OCI-LY3 (cell line): ENCODE measurements at regions not wholly inside any gene's neighbourhood (a gene's known extent, or its start where the extent isn't known, plus 50 kb on each side); places are given as distances from the start of the nearest gene placed in this dataset.

Experiments
- H2AFZ ChIP-seq: fragments of 200-600, 300-600 bp; shearing (Covaris generic); 2 replicates; pipeline ENCODE4 v1.6.0; 2014; ENCODE audit warnings: antibody characterized with exemption, low read depth, low read length
- H3K27ac ChIP-seq: fragments of 200-600, 300-600 bp; sonication (generic); 2 replicates; pipeline ENCODE4 v1.5.1; 2014; ENCODE audit warnings: mild to moderate bottlenecking, low read length, moderate library complexity, mixed read lengths
- H3K27me3 ChIP-seq: fragments of 200-600, 300-600 bp; sonication (generic); 2 replicates; pipeline ENCODE4 v1.6.1; 2014; ENCODE audit warnings: low read depth, low read length, mixed read lengths
- H3K36me3 ChIP-seq: fragments of 200-600, 300-600 bp; sonication (generic); replicated peaks from 2 replicates; pipeline ENCODE3; 2014; ENCODE audit warnings: low read depth, low read length, mixed read lengths
- H3K4me1 ChIP-seq: fragments of 300-600, 200-600 bp; sonication (generic); 2 replicates; pipeline ENCODE4 v1.6.1; 2014; ENCODE audit warnings: low read length, mixed read lengths
- H3K4me2 ChIP-seq: fragments of 200-600, 300-600 bp; sonication (generic); 2 replicates; pipeline ENCODE4 v1.6.1; 2014; ENCODE audit warnings: low read length, mixed read lengths
- H3K4me3 ChIP-seq: fragments of 300-600, 200-600 bp; sonication (generic); 2 replicates; pipeline ENCODE4 v1.5.1; 2014; ENCODE audit warnings: antibody characterized with exemption, mild to moderate bottlenecking, low read length, moderate library complexity
- H3K79me2 ChIP-seq: fragments of 300-600, 200-600 bp; shearing (Covaris generic); 2 replicates; pipeline ENCODE4 v1.6.1; 2014; ENCODE audit warnings: mild to moderate bottlenecking, low read length, mixed read lengths
- H3K9ac ChIP-seq: fragments of 300-600, 200-600 bp; shearing (Covaris generic); 2 replicates; pipeline ENCODE4 v1.6.0; 2014; ENCODE audit warnings: mild to moderate bottlenecking, low read length, moderate library complexity
- H3K9me3 ChIP-seq: fragments of 200-600, 300-600 bp; shearing (Covaris generic); 2 replicates; pipeline ENCODE4 v1.6.1; 2014; ENCODE audit warnings: low read length, mixed read lengths; ENCODE audit not compliant: insufficient read depth
- H4K20me1 ChIP-seq: fragments of 200-600, 300-600 bp; sonication (generic); 2 replicates; pipeline ENCODE4 v1.6.1; 2016; ENCODE audit warnings: low read length, mixed read lengths; ENCODE audit not compliant: insufficient read depth
- EZH2phosphoT487 ChIP-seq: fragments of 200-600 bp; shearing (Covaris generic); IDR thresholded peaks from 2 replicates; pipeline ENCODE4 v1.6.1; 2018; ENCODE audit warnings: antibody characterized with exemption, mixed run types, low read depth
- TF ChIP-seq, protein P1 (sequence below): fragments of 200-600, 300-600 bp; sonication (generic); IDR thresholded peaks from 2 replicates; pipeline ENCODE4 v1.5.1; 2014; ENCODE audit warnings: antibody characterized with exemption, low read length, low read depth

DNA sequence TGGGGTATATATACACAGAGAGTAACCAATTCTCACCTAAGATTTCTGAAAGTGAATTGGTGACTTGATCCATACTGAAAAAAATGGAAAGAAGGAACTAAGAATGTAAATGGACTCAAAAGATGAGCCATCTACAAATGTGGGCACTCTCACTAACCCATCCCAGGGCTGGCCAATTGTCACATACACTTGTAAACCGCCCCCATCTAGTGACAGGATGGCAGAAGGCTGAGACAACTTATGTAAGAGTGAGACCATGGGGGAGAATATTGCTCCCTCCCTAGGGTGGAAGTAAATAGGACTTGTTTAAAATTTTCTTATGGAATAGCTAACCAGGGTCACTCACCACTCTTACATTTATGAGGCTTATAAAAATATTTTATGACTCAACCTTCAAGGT, 377.1 kb upstream of the ISX start:
- no peaks in the 10 kb centered on the region for H3K36me3 ChIP-seq
- no peak overlapping the region for H3K27ac ChIP-seq
- no peaks in the 10 kb centered on the region for H3K4me1 ChIP-seq
- H3K4me3 ChIP-seq, result no peak overlapping the region
- no peaks in the 10 kb centered on the region for H3K79me2 ChIP-seq
- H3K9me3 ChIP-seq, result no peaks in the 10 kb centered on the region
- peaks cover 7% of the 10 kb centered on the region; the same call in 1 of the 2 replicates for H3K27me3 ChIP-seq
- no peaks in the 10 kb centered on the region for H4K20me1 ChIP-seq
- no peak overlapping the region for H3K4me2 ChIP-seq
- no peak overlapping the region for H3K9ac ChIP-seq
- TF ChIP-seq, protein P1, sequence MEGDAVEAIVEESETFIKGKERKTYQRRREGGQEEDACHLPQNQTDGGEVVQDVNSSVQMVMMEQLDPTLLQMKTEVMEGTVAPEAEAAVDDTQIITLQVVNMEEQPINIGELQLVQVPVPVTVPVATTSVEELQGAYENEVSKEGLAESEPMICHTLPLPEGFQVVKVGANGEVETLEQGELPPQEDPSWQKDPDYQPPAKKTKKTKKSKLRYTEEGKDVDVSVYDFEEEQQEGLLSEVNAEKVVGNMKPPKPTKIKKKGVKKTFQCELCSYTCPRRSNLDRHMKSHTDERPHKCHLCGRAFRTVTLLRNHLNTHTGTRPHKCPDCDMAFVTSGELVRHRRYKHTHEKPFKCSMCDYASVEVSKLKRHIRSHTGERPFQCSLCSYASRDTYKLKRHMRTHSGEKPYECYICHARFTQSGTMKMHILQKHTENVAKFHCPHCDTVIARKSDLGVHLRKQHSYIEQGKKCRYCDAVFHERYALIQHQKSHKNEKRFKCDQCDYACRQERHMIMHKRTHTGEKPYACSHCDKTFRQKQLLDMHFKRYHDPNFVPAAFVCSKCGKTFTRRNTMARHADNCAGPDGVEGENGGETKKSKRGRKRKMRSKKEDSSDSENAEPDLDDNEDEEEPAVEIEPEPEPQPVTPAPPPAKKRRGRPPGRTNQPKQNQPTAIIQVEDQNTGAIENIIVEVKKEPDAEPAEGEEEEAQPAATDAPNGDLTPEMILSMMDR, result no peak
- no peak for TF ChIP-seq EZH2phosphoT487
- H2AFZ ChIP-seq, result no peak overlapping the region

DNA sequence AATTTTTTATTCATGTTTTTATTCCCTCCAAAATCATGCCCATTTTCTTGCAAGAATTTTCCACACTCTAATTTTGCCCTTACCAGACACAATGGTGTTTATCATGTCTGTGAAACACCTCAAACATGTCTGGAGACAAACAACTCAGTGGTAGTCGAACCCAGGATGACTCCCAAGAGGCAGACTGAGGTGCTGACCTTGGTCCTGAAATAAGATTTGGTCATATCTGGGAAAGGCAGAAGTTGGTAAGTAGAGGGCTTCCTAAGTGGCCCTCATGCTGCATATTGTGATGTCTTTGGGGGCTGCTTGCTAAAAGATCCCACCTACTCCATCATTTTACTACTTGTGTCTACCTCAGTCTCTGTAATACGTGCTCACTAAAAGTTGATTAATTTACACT, 369.4 kb upstream of the ISX start:
- Histone ChIP-seq H4K20me1 (no peaks in the 10 kb centered on the region), H3K36me3 (no peaks in the 10 kb centered on the region), H2AFZ (no peak overlapping the region), H3K9ac (no peak overlapping the region), H3K9me3 (no peaks in the 10 kb centered on the region), H3K4me3 (no peak overlapping the region), H3K79me2 (no peaks in the 10 kb centered on the region), H3K4me2 (no peak overlapping the region), H3K4me1 (no peaks in the 10 kb centered on the region), H3K27ac (no peak overlapping the region), H3K27me3 (no peaks in the 10 kb centered on the region)
- no peak for TF ChIP-seq EZH2phosphoT487
- TF ChIP-seq, protein P1, result no peak

DNA sequence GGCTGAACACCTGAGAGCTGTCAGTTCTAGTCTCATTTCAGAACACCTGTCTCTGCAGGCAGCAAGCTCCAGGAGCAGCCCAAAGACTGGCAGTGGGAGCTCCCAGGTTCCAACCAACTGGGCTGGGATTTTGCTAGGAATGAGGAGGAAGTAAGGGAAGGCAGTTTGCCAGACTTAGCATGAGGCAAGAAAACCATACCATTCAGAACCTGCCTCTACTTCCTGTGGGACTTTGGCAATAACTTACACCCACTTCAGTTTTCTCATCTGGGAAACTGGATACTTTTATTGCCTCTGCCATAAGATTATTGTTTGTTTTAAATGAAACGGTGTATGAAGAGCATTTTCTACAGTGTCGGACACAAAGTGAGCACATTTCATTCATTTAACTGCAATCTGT, 363.7 kb upstream of the ISX start:
- Histone ChIP-seq H3K4me2 (no peak overlapping the region), H4K20me1 (no peaks in the 10 kb centered on the region), H2AFZ (no peak overlapping the region), H3K27me3 (no peaks in the 10 kb centered on the region), H3K27ac (no peak overlapping the region), H3K36me3 (no peaks in the 10 kb centered on the region), H3K79me2 (no peaks in the 10 kb centered on the region), H3K4me1 (no peaks in the 10 kb centered on the region), H3K9me3 (no peaks in the 10 kb centered on the region), H3K9ac (no peak overlapping the region), H3K4me3 (no peak overlapping the region)
- TF ChIP-seq, protein P1, result no peak
- no peak for TF ChIP-seq EZH2phosphoT487

DNA sequence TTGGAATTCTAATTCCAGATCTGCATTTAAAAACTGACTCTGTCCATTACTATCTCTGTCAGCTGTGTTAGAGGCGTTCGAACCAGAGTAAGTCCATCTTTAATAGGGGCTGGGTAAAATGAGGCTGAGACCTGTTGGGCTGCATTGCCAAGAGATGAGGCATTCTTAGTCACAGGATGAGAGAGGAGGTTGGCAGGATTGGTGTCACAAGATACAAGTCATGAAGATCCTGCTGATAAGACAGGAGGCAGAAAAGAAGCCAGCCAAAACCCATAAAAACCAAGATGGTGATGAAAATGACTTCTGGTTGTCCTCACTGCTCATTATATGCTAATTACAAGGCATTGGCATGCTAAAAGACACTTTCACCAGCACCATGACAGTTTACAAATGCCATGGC, 356.3 kb upstream of the ISX start:
- Histone ChIP-seq H3K4me1 (no peaks in the 10 kb centered on the region), H2AFZ (no peak overlapping the region), H3K36me3 (no peaks in the 10 kb centered on the region), H3K4me2 (no peak overlapping the region), H4K20me1 (no peaks in the 10 kb centered on the region), H3K9ac (no peak overlapping the region), H3K9me3 (no peaks in the 10 kb centered on the region), H3K4me3 (no peak overlapping the region), H3K79me2 (no peaks in the 10 kb centered on the region), H3K27me3 (0 out of 2 replicates have a peak, but pooled peaks cover 5% of the 10 kb centered on the region), H3K27ac (no peak overlapping the region)
- TF ChIP-seq EZH2phosphoT487, result no peak
- TF ChIP-seq, protein P1, result no peak
